ENCODE measurements at regions not wholly inside any gene's neighbourhood (a gene's known extent, or its start where the extent isn't known, plus 50 kb on each side); places are given as distances from the start of the nearest gene placed in this dataset.
"Not testable (repeated sequence)": the region's sequence is repeated elsewhere in the genome, so short reads cannot be mapped to it uniquely, and the experiment has no call there.

GRCh38 chr3:25915673-25916072 lies 125.8 kb downstream of the OXSM start:
- FAIRE-seq: no peak
- DNase-seq (ENCODE audit: low read depth, low spot score): no peak
- H3K9me1 ChIP-seq (ENCODE audit: control insufficient read depth, extremely low read depth, insufficient read depth, low read length): no peaks in the 10 kb centered on the region
- H3K9ac ChIP-seq (ENCODE audit: control insufficient read depth, extremely low read depth, insufficient read depth, low read length): no peak overlapping the region
- H3K4me1 ChIP-seq (ENCODE audit: control insufficient read depth, extremely low read depth, insufficient read depth, low read length): no peaks in the 10 kb centered on the region
- no peaks in the 10 kb centered on the region for H3K9me3 ChIP-seq (ENCODE audit: control insufficient read depth, low read depth, low read length)
- H4K20me1 ChIP-seq (ENCODE audit: control insufficient read depth, extremely low read depth, insufficient read depth, low read length): no peaks in the 10 kb centered on the region
- no peaks in the 10 kb centered on the region for H3K79me2 ChIP-seq (ENCODE audit: control insufficient read depth, insufficient read depth, low read length)
- H3K4me2 ChIP-seq (ENCODE audit: control insufficient read depth, extremely low read depth, insufficient read depth, low read depth, low read length): no peak overlapping the region
- H3K36me3 ChIP-seq (ENCODE audit: control insufficient read depth in 2 of 2, extremely low read depth in 1 of 2, insufficient read depth in 2 of 2, low read length in 2 of 2): no peaks in the 10 kb centered on the region
- no peak overlapping the region for H2AFZ ChIP-seq (ENCODE audit: control insufficient read depth, low read length)
- H3K4me3 ChIP-seq (ENCODE audit: control insufficient read depth in 2 of 3, extremely low read depth in 1 of 3, insufficient read depth in 2 of 3, low read depth in 1 of 3, low read length in 3 of 3): no peak overlapping the region
- TF ChIP-seq EZH2 (IDR thresholded peaks at IDR 0.05; ENCODE audit: low read length): no peak
- no peak for TF ChIP-seq CTCF (optimal IDR thresholded peaks at IDR 0.05 in 1 of 3, IDR thresholded peaks at IDR 0.05 in 1 of 3, conservative IDR thresholded peaks at IDR 0.05 in 1 of 3; ENCODE audit: extremely low read depth in 1 of 3, insufficient read depth in 2 of 3, low read length in 3 of 3)
- no peak overlapping the region for H3K27ac ChIP-seq (ENCODE audit: control insufficient read depth, insufficient read depth, low read length)
- dilution Hi-C loops (cut with MboI; ENCODE audit: extremely low pct_ligation_motif_present, low sequenced_read_pairs): no loop called here
- no peaks in the 10 kb centered on the region for H3K27me3 ChIP-seq (ENCODE audit: control insufficient read depth, extremely low read depth, insufficient read depth, low read length)

GRCh38 chr3:25916321-25916720 lies 126.4 kb downstream of the OXSM start:
- Histone ChIP-seq H2AFZ (ENCODE audit: control insufficient read depth, low read length) (no peak overlapping the region), H3K9ac (ENCODE audit: control insufficient read depth, extremely low read depth, insufficient read depth, low read length) (no peak overlapping the region), H3K27ac (ENCODE audit: control insufficient read depth, insufficient read depth, low read length) (no peak overlapping the region), H3K4me3 (ENCODE audit: control insufficient read depth in 2 of 3, extremely low read depth in 1 of 3, insufficient read depth in 2 of 3, low read depth in 1 of 3, low read length in 3 of 3) (no peak overlapping the region), H3K27me3 (ENCODE audit: control insufficient read depth, extremely low read depth, insufficient read depth, low read length) (no peaks in the 10 kb centered on the region), H3K4me2 (ENCODE audit: control insufficient read depth, extremely low read depth, insufficient read depth, low read depth, low read length) (no peak overlapping the region), H3K9me1 (ENCODE audit: control insufficient read depth, extremely low read depth, insufficient read depth, low read length) (no peaks in the 10 kb centered on the region), H3K9me3 (ENCODE audit: control insufficient read depth, low read depth, low read length) (no peaks in the 10 kb centered on the region), H4K20me1 (ENCODE audit: control insufficient read depth, extremely low read depth, insufficient read depth, low read length) (no peaks in the 10 kb centered on the region), H3K79me2 (ENCODE audit: control insufficient read depth, insufficient read depth, low read length) (no peaks in the 10 kb centered on the region), H3K4me1 (ENCODE audit: control insufficient read depth, extremely low read depth, insufficient read depth, low read length) (no peaks in the 10 kb centered on the region), H3K36me3 (ENCODE audit: control insufficient read depth in 2 of 2, extremely low read depth in 1 of 2, insufficient read depth in 2 of 2, low read length in 2 of 2) (no peaks in the 10 kb centered on the region)
- dilution Hi-C loops (cut with MboI; ENCODE audit: extremely low pct_ligation_motif_present, low sequenced_read_pairs): no loop called here
- DNase-seq (ENCODE audit: low read depth, low spot score) (no peak), FAIRE-seq (no peak)
- no peak for TF ChIP-seq EZH2 (IDR thresholded peaks at IDR 0.05; ENCODE audit: low read length)
- no peak for TF ChIP-seq CTCF (optimal IDR thresholded peaks at IDR 0.05 in 1 of 3, IDR thresholded peaks at IDR 0.05 in 1 of 3, conservative IDR thresholded peaks at IDR 0.05 in 1 of 3; ENCODE audit: extremely low read depth in 1 of 3, insufficient read depth in 2 of 3, low read length in 3 of 3)

GRCh38 chr3:25931967-25932366 lies 142.1 kb downstream of the OXSM start:
- DNase-seq (ENCODE audit: low read depth, low spot score); H4K20me1 ChIP-seq (ENCODE audit: control insufficient read depth, extremely low read depth, insufficient read depth, low read length); H3K9me3 ChIP-seq (ENCODE audit: control insufficient read depth, low read depth, low read length); H3K9ac ChIP-seq (ENCODE audit: control insufficient read depth, extremely low read depth, insufficient read depth, low read length); dilution Hi-C loops (cut with MboI; ENCODE audit: extremely low pct_ligation_motif_present, low sequenced_read_pairs); H3K4me1 ChIP-seq (ENCODE audit: control insufficient read depth, extremely low read depth, insufficient read depth, low read length); H3K4me3 ChIP-seq (ENCODE audit: control insufficient read depth in 2 of 3, extremely low read depth in 1 of 3, insufficient read depth in 2 of 3, low read depth in 1 of 3, low read length in 3 of 3); H3K36me3 ChIP-seq (ENCODE audit: control insufficient read depth in 2 of 2, extremely low read depth in 1 of 2, insufficient read depth in 2 of 2, low read length in 2 of 2); H3K4me2 ChIP-seq (ENCODE audit: control insufficient read depth, extremely low read depth, insufficient read depth, low read depth, low read length); H2AFZ ChIP-seq (ENCODE audit: control insufficient read depth, low read length); H3K79me2 ChIP-seq (ENCODE audit: control insufficient read depth, insufficient read depth, low read length); H3K27me3 ChIP-seq (ENCODE audit: control insufficient read depth, extremely low read depth, insufficient read depth, low read length); FAIRE-seq; H3K9me1 ChIP-seq (ENCODE audit: control insufficient read depth, extremely low read depth, insufficient read depth, low read length); H3K27ac ChIP-seq (ENCODE audit: control insufficient read depth, insufficient read depth, low read length): not testable (repeated sequence)

All from keratinocyte (primary cell).